GM21515 (cell line): ENCODE measurements at regions not wholly inside any gene's neighbourhood (a gene's known extent, or its start where the extent isn't known, plus 50 kb on each side); places are given as distances from the start of the nearest gene placed in this dataset.

Source experiments
- ATAC-seq: cut with Tn5 transposase; IDR thresholded peaks from one replicate; pipeline ENCODE4 v1.9.1; 2021; ENCODE audit not compliant: unreplicated experiment

- ATAC-seq, result no peak
Observed at GRCh38 chr12:127286281-127286680, 980.7 kb upstream of the TMEM132C start.

DNA sequence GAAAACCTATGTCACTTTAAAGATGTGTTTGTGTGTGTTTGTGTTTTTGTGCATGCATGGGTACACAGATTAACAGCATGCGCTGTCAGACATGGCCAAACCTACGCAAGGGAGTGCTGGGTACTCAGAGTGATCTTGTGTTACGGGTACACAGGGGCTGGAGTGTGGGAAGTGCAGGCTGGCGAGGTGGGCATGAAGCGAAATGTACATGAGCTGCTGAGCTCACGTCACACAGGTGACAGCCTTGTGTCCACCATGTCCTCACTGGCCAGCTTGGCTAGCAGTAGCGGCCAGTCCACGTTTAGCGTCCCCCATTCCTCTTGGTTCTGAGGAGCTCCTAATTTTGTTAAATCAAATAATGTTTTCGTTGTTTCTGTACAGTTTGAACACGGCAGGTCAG is 979.7 kb upstream of the TMEM132C start:
- ATAC-seq, result no peak

DNA sequence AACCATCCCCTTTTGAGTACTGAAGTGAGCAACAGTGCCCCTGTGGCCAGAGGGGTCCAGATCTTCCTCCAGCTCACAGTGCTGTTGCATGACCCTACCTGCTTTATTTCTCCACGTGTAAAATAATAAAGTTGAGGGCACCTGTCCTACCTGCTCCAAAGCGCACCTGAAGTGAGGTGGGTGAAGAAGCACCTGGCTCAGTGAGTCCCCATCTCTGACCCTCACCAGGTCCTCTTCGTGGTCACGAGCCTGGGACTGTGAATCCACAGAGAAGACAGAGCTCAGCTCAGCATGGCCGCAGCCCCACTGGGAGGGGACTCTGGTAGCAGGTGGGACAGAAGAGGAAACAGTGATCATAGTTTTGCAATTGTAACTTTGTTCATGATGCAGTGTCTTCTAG is 976.7 kb upstream of the TMEM132C start:
- ATAC-seq, result no peak

- ATAC-seq, result no peak
Observed at GRCh38 chr12:127292736-127293135, 974.2 kb upstream of the TMEM132C start.

GRCh38 chr12:127293507-127294310 is 973.3 kb upstream of the TMEM132C start:
- no peak for ATAC-seq

- ATAC-seq, result no peak
Observed at GRCh38 chr12:127294651-127295210, 972.2 kb upstream of the TMEM132C start.

GRCh38 chr12:127295630-127296029 is 971.3 kb upstream of the TMEM132C start:
- no peak for ATAC-seq

DNA sequence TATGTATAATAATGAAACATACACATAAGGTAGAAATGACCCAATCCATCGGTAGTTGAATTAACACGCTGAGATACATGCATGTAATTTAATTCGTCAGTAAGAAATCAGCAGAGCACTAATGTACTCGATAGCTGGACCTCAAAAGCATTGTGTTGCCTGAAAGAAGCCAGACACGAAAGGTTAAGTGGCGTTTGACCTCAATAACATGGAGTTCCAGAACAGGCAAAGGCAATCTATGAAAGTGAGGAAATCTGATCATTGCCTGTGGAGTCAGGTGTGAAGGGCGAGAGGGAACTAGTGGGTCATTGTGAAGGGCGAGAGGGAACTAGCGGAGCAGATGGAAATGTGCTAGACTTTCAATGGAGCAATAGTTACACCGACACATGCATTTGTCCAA is 970.4 kb upstream of the TMEM132C start:
- ATAC-seq, result no peak

GRCh38 chr12:127297327-127297726 is 969.6 kb upstream of the TMEM132C start:
- ATAC-seq, result no peak

GRCh38 chr12:127300075-127300474 is 966.9 kb upstream of the TMEM132C start:
- no peak for ATAC-seq

DNA sequence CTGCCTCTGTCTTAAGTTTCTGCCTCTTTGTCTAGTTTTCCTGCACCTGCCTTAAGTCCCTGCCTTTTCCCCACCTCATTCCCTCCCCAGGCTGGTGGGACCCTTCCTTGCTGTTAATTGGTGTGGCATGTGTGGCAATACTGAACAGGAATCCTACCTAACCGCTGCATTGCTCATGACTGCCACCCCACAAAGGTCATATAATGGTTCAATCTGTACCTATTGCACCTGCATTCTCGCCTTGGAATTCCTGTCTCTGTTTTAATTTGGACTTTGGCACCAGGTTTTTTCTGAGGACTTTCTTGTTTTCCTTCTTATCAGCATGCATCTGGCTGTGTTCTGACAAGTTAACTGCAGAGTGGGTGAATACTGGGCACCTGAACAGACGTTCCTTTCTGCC is 966.2 kb upstream of the TMEM132C start:
- ATAC-seq, result no peak

- ATAC-seq, result no peak
Observed at GRCh38 chr12:127301876-127302275, 965.1 kb upstream of the TMEM132C start.

DNA sequence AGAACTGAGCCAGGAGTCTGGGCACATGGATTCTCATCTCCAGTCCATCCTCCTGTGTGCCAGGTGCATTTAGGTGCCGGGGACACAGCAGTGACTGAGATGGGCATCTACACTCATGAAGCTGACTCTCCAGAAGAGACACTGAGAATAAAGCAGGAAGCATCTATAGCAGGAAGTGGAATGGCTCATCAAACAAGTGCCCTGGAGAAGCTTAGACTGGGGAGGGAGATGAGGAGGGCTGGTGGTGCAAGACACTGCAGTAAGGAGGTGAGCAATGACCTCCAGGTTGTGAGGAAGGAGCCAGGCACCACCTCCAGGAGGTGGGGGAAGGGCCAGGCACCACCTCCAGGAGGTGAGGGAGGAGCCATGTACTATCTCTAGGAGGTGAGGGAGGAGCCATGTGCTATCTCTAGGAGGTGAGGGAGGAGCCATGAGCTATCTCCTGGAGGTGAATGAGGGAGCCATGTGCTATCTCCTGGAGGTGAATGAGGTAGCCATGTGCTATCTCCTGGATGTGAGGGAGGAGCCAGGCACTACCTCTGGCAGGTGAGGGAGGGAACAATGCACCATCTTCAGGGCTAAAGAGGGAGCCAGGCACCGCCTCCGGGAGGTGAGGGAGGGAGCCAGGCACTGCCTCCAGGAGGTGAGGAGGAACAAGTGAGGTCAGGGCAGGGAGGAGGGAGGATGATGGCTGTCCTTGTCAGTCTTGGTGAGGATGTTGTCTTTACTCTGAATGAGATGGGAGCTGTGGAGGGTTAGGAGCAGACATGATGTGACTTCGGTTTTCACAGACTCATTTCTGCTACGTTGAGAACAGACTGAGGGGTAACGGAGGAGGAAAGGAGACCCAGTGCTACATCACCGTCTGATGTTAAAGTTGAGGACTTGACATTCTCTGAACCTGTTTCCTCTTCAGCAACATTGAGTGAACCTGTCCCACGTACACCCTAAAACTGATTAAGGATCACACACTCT is 961.9 kb upstream of the TMEM132C start:
- no peak for ATAC-seq

DNA sequence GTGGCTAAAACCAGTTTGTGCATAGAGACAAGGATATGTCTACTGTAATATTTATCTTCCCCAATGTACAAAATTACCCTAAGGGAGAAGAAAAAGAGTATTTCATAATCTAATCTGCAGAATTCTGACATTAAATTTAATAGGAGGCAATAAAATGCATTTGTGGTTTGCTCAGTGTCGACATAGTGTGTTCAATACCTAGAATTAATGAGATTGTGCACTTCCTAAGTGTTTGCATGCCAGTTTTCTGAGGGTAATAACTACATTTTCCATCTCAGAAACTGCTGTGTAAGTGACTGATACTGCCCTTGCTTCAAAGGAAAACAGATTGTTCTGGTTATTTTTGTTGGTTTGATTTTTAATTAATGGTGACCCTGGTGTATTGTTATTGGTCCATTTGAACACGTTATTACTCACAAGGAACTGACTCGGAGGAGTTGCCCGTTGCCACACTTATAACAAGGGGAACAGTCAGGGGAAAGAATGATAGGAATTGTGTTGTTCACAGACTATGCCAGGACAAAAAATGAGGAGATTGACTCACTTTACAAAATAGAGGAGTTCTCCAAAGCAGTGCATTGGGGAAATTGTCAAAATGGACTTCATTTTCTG is 960.3 kb upstream of the TMEM132C start:
- no peak for ATAC-seq

DNA sequence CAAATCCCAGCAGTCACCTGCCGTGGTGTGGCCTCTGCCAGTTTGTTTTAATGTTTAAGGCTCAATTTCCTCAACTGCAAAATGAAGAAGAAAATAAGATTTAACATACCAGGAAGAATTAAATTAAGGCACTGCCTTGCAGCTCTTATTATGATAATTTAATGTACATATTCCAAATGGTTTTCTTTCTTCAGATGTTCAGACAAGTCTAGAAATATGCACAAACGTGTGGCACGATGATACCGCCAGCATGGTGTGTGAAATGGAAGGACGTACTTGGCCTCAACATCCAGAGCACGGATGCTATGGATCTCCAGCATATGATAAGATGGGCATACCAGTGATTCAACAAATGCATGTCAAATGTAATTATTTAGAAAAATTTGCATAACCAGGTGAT is 959.4 kb upstream of the TMEM132C start:
- no peak for ATAC-seq

- ATAC-seq, result no peak
Observed at GRCh38 chr12:127308148-127308547, 958.8 kb upstream of the TMEM132C start.

DNA sequence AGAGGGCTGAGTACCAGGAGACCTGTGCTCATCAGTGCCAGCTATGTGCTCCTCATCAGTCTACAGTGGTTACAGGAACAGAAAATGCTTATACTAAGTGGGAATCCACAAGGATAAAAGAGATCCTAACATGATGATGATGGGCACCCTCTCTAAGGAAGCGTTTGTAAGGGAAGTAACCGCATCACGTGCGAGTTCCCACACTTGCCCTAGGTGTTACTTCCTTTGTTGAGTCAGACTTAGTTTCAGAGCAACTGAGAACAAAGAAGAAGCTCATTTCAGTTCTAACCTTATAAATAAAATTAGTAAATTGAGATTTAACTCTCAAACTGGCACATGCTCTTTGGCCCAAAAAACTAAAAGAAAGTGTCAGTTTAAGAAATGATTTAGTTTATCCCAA is 956.4 kb upstream of the TMEM132C start:
- no peak for ATAC-seq

DNA sequence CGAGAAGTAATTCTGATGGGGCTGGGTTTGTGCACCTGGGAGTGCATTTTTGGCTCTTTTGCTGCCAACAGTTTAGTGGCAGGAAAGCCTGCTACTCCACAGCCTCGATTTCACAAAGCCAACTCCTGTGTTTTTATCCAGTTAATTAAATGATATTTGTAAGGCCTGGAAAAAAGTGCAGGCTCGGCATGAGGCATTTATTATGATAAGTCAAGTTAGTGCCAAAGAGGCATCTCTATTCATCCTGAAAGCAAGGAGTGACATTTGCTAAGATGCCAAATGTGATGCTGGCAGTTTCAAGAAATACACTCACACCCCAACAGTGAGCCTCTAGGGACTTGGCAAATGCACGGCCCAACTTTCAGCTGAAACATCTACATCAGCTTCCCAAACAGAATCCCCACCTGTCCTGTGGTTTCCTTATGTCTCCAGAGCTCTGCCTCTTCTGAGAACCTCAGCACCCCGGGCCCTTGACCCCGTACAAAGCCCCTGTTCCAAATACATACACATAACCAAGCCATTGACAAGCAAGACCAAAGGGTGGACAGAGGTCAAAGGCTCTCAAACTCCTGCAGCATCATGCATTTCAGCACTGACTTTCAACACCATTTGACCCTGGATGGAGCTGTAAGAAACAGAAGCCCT is 955.1 kb upstream of the TMEM132C start:
- no peak for ATAC-seq

- ATAC-seq, result no peak
Observed at GRCh38 chr12:127324681-127325080, 942.3 kb upstream of the TMEM132C start.

- no peak for ATAC-seq
Observed at GRCh38 chr12:127327986-127328385, 939.0 kb upstream of the TMEM132C start.

DNA sequence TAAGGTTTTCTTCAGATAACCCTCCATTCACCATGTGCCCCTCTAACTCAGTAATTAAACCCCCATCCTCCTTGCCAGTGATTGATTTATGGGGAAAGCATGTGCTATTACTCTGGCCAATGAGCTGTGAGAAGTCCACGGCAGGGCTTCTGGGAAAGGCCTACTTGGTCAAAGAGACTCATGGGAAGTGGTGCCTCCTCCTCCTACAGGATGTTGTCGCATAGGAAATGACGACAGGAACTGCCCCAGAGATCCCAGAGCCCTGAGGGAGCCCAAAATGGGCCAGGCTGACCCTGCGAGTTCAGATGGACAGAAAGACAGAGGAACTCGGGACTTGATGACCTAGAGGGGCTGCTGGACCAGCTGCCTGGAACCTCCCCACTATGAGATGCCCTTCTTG is 938.1 kb upstream of the TMEM132C start:
- ATAC-seq, result no peak
